GM21825 (cell line): ENCODE measurements at regions not wholly inside any gene's neighbourhood (a gene's known extent, or its start where the extent isn't known, plus 50 kb on each side); places are given as distances from the start of the nearest gene placed in this dataset.

ENCODE experiments used
- ATAC-seq: cut with Tn5 transposase; IDR thresholded peaks from one replicate; pipeline ENCODE4 v1.9.1; 2021; ENCODE audit warnings: mild to moderate bottlenecking, moderate library complexity; ENCODE audit not compliant: unreplicated experiment

GRCh38 chr10:57963546-57963945, 304.1 kb downstream of the IPMK start:
- ATAC-seq: no peak

GRCh38 chr10:57962839-57963238, 304.9 kb downstream of the IPMK start:
- ATAC-seq: no peak

- ATAC-seq: no peak
Observed at GRCh38 chr10:57961487-57961886, 306.2 kb downstream of the IPMK start.

- ATAC-seq: no peak
Observed at GRCh38 chr10:57960406-57960805, 307.3 kb downstream of the IPMK start.

GRCh38 chr10:57959318-57960006, 308.2 kb downstream of the IPMK start:
- ATAC-seq: no peak

GRCh38 chr10:57955076-57955475, 312.6 kb downstream of the IPMK start:
- no peak for ATAC-seq

GRCh38 chr10:57952741-57953140, 315.0 kb downstream of the IPMK start:
- ATAC-seq: no peak

GRCh38 chr10:57950442-57950974, 317.2 kb downstream of the IPMK start:
- ATAC-seq: no peak

GRCh38 chr10:57948796-57949195, 318.9 kb downstream of the IPMK start:
- no peak for ATAC-seq

- no peak for ATAC-seq
Observed at GRCh38 chr10:57946833-57947232, 320.9 kb downstream of the IPMK start.

GRCh38 chr10:57943701-57944100, 324.0 kb downstream of the IPMK start:
- ATAC-seq: no peak

GRCh38 chr10:57925045-57925444, 342.6 kb downstream of the IPMK start:
- ATAC-seq: no peak

- ATAC-seq: no peak
Observed at GRCh38 chr10:57921140-57921539, 346.6 kb downstream of the IPMK start.

- no peak for ATAC-seq
Observed at GRCh38 chr10:57919864-57920263, 347.8 kb downstream of the IPMK start.

GRCh38 chr10:57917019-57917418, 350.7 kb downstream of the IPMK start:
- no peak for ATAC-seq

GRCh38 chr10:57905861-57906260, 361.8 kb downstream of the IPMK start:
- no peak for ATAC-seq

GRCh38 chr10:57905010-57905409, 362.7 kb downstream of the IPMK start:
- no peak for ATAC-seq

GRCh38 chr10:57898231-57898630, 369.5 kb downstream of the IPMK start:
- no peak for ATAC-seq

- ATAC-seq: no peak
Observed at GRCh38 chr10:57897611-57898010, 370.1 kb downstream of the IPMK start.

- ATAC-seq: no peak
Observed at GRCh38 chr10:57894361-57894760, 373.3 kb downstream of the IPMK start.

GRCh38 chr10:57891201-57892006, 376.3 kb downstream of the IPMK start:
- ATAC-seq: no peak

- ATAC-seq: no peak
Observed at GRCh38 chr10:57890691-57891090, 377.0 kb downstream of the IPMK start.
